Transverse colon (tissue), 3 donors: ENCODE measurements at regions not wholly inside any gene's neighbourhood (a gene's known extent, or its start where the extent isn't known, plus 50 kb on each side); places are given as distances from the start of the nearest gene placed in this dataset.
"Not testable (repeated sequence)": the region's sequence is repeated elsewhere in the genome, so short reads cannot be mapped to it uniquely, and the experiment has no call there.

Experiments used
- EP300 ChIP-seq: sonication (generic); formaldehyde crosslinking; IDR thresholded peaks from one replicate; pipeline ENCODE4 v1.6.1; 2017; ENCODE audit warnings: antibody characterized with exemption, low read depth
- POLR2A ChIP-seq: fragments of 450-650 bp; IDR thresholded peaks from one replicate; pipeline ENCODE4 v1.6.1; 2016; ENCODE audit warnings: antibody characterized with exemption, mild to moderate bottlenecking, moderate library complexity
- TF ChIP-seq, protein P1 (sequence below), 5 experiments: fragments of 200-600 bp in 3 of 5; fragments of 450-650 bp in 2 of 5; sonication (generic) in 3 of 5; IDR thresholded peaks; 1 replicate in 2 of 5; 2 replicates in 3 of 5; pipeline ENCODE4 v1.5.1; 2016 to 2017; ENCODE audit warnings: antibody characterized with exemption in 5 of 5, inconsistent platforms in 3 of 5, mild to moderate bottlenecking in 2 of 5, moderate library complexity in 1 of 5

DNA sequence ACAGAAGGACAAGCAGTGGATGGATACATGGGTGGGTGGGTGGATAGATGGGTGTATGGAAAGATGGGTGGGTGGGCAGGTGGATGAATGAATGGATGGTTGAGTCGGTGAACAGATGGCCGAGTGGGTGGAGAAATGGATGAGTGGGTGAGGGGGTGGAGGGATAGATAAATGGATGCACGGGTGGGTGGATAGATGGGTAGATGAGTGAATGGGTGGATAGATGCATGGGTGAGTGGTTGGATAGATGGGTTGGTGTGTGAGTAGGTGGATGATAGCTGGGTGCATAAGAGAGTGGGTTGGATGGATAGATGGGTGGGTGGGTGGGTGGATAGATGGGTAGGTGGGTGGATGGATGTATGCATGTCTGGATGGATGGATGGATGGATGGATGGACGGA is 134.6 kb downstream of the OTOP1 start:
- TF ChIP-seq, protein P1, sequence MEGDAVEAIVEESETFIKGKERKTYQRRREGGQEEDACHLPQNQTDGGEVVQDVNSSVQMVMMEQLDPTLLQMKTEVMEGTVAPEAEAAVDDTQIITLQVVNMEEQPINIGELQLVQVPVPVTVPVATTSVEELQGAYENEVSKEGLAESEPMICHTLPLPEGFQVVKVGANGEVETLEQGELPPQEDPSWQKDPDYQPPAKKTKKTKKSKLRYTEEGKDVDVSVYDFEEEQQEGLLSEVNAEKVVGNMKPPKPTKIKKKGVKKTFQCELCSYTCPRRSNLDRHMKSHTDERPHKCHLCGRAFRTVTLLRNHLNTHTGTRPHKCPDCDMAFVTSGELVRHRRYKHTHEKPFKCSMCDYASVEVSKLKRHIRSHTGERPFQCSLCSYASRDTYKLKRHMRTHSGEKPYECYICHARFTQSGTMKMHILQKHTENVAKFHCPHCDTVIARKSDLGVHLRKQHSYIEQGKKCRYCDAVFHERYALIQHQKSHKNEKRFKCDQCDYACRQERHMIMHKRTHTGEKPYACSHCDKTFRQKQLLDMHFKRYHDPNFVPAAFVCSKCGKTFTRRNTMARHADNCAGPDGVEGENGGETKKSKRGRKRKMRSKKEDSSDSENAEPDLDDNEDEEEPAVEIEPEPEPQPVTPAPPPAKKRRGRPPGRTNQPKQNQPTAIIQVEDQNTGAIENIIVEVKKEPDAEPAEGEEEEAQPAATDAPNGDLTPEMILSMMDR (IDR thresholded peaks at IDR 0.05), result not testable (repeated sequence)
- not testable (repeated sequence) for TF ChIP-seq EP300, POLR2A
